ENCODE measurements at regions not wholly inside any gene's neighbourhood (a gene's known extent, or its start where the extent isn't known, plus 50 kb on each side); places are given as distances from the start of the nearest gene placed in this dataset.

GRCh38 chr3:542021-542420 is 345.5 kb downstream of the CHL1 start:
- TF ChIP-seq POLR2A (IDR thresholded peaks at IDR 0.05), result no peak
- TF ChIP-seq, protein P1, sequence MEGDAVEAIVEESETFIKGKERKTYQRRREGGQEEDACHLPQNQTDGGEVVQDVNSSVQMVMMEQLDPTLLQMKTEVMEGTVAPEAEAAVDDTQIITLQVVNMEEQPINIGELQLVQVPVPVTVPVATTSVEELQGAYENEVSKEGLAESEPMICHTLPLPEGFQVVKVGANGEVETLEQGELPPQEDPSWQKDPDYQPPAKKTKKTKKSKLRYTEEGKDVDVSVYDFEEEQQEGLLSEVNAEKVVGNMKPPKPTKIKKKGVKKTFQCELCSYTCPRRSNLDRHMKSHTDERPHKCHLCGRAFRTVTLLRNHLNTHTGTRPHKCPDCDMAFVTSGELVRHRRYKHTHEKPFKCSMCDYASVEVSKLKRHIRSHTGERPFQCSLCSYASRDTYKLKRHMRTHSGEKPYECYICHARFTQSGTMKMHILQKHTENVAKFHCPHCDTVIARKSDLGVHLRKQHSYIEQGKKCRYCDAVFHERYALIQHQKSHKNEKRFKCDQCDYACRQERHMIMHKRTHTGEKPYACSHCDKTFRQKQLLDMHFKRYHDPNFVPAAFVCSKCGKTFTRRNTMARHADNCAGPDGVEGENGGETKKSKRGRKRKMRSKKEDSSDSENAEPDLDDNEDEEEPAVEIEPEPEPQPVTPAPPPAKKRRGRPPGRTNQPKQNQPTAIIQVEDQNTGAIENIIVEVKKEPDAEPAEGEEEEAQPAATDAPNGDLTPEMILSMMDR (IDR thresholded peaks at IDR 0.05), result no peak
- TF ChIP-seq EP300 (IDR thresholded peaks at IDR 0.05), result no peak
